SK-N-MC (cell line): ENCODE measurements at regions not wholly inside any gene's neighbourhood (a gene's known extent, or its start where the extent isn't known, plus 50 kb on each side); places are given as distances from the start of the nearest gene placed in this dataset.

ENCODE experiments used
- EZH2 ChIP-seq: fragments of 200-600 bp; sonication (generic); IDR thresholded peaks from one replicate; pipeline ENCODE4 v1.6.1; 2017; ENCODE audit warnings: antibody characterized with exemption
- FOXP2 ChIP-seq: optimal IDR thresholded peaks from 2 replicates; pipeline ENCODE3; 2011; ENCODE audit warnings: mild to moderate bottlenecking, moderate library complexity; ENCODE audit not compliant: insufficient read depth; ENCODE audit errors: extremely low read length, control extremely low read depth
- POLR2AphosphoS5 ChIP-seq: IDR thresholded peaks from 2 replicates; pipeline ENCODE4 v1.6.1; 2012; ENCODE audit warnings: mild to moderate bottlenecking, low read depth, low read length, borderline replicate concordance

- no peak for TF ChIP-seq EZH2
- TF ChIP-seq POLR2AphosphoS5, result no peak
- no peak for TF ChIP-seq FOXP2
Observed at GRCh38 chr6:6074190-6074589, 67.5 kb upstream of the NRN1 start.
